LNCAP (cell line): ENCODE measurements at regions not wholly inside any gene's neighbourhood (a gene's known extent, or its start where the extent isn't known, plus 50 kb on each side); places are given as distances from the start of the nearest gene placed in this dataset.

Experiments used
- TF ChIP-seq, protein P1 (sequence below): fragments of 450-650 bp; IDR thresholded peaks from 2 replicates; pipeline ENCODE4 v1.5.1; 2017; ENCODE audit warnings: mild to moderate bottlenecking

GRCh38 chr2:144595686-144596072 is 75.8 kb upstream of the ZEB2 start:
- TF ChIP-seq, protein P1, sequence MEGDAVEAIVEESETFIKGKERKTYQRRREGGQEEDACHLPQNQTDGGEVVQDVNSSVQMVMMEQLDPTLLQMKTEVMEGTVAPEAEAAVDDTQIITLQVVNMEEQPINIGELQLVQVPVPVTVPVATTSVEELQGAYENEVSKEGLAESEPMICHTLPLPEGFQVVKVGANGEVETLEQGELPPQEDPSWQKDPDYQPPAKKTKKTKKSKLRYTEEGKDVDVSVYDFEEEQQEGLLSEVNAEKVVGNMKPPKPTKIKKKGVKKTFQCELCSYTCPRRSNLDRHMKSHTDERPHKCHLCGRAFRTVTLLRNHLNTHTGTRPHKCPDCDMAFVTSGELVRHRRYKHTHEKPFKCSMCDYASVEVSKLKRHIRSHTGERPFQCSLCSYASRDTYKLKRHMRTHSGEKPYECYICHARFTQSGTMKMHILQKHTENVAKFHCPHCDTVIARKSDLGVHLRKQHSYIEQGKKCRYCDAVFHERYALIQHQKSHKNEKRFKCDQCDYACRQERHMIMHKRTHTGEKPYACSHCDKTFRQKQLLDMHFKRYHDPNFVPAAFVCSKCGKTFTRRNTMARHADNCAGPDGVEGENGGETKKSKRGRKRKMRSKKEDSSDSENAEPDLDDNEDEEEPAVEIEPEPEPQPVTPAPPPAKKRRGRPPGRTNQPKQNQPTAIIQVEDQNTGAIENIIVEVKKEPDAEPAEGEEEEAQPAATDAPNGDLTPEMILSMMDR = no peak

DNA sequence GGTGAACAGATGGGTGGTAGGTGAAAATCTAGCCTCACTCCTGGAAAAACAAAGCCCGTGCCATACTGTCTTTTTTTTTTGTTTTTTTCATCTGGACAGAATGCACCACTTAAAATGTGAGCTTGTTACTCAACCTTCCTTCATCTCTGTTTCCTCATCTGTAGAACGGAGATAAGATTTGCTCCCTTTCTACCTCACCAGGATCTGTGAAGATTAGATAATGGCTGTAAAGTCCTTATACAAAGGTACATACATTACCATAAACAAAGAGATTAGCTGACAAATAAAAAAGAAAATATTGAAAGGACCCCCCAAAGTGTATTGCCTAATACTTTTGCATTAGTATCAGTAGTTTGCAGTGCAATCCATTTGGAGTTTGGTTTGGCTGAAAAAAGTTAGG is 75.4 kb upstream of the ZEB2 start:
- TF ChIP-seq, protein P1 = no peak

DNA sequence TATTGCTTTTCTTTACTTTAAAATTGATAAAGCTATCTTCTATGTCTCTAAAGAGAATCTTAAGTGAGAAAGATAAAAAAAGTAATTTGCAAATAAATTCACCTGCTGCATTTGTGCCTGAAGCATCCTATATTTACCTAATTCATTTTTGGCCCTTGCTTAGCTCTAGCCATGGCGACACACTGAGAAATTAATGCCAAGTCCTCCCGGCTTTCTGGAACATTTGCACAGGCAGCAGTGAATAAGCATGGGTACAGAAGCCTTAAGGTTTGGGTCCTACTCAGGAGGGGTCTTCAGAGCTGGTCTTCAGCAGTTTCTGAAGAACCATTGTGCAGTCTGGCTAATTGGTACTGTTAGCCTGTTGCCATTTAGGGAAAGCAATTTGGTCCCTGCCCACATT is 73.9 kb upstream of the ZEB2 start:
- TF ChIP-seq, protein P1 = no peak

DNA sequence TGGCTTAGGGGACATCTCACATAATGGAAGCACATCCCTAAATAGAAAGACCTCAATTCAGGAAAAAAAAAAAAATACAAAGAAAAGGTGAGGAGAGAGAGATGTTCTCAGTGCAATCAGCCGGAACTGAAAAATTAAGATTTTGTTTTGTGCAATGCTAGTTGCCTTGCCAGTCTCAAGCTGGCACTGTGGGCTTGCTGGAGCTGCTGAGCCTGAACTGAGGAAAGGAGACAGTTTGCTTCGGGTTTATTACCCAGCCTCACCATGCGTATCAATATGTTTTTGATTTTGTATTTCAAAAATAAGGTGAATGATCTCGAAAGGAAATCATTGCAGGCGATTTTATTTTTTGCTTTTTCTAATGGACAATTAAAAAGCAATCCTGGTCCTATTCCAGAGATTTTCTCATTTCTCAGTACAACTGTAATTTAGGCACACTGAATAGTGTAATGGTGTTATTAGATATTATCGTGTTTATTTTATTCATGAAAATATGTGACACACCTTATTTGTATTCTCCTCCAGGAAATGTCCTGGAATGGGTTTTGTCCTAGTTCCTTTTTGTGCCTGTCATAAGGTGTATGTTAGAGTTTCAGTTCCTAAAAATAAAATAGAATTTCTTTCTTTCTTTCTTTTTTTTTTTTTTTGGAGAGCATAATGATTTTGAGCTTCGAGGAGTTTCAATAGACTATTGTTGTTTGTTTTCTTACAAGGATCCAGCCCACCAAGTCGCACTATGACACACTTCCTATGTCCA is 72.8 kb upstream of the ZEB2 start:
- TF ChIP-seq, protein P1 = no peak

DNA sequence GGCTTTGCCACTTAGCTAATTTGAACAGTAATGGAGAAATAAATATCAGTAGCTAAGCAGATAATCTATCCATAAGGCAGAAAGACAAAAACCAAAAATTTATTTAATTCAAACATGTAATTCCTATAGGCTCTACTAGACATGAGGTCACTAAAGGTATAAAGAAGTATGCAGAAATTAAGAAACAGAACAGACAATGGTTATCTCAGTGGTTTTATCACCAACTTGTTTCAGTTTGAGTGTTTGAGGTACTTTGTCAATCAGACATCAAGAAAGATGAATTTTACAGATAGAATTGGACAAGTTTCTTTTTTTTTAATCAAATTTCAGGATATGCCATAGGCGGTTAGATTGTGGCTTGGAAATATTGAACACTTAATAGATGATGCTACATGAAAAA is 67.4 kb upstream of the ZEB2 start:
- TF ChIP-seq, protein P1 = no peak

DNA sequence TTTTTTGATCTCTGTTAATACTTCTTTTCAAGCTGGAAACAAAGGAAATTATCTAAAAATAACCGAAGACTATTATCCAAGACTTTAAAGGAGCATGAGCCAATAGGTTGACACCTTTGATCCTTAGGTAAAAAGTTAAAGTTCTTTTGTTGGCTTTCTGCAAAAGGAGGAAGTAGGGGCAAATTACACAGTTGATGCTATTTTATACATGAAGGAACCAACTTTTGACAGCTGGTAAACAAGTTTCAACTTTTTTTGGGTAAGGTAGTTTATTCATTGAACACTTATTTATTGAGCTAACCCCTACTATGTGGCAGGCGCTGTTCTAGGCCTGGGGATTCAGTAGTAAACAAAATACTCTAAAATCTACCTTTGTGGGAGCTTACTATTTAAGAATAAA is 66.6 kb upstream of the ZEB2 start:
- TF ChIP-seq, protein P1 = no peak

DNA sequence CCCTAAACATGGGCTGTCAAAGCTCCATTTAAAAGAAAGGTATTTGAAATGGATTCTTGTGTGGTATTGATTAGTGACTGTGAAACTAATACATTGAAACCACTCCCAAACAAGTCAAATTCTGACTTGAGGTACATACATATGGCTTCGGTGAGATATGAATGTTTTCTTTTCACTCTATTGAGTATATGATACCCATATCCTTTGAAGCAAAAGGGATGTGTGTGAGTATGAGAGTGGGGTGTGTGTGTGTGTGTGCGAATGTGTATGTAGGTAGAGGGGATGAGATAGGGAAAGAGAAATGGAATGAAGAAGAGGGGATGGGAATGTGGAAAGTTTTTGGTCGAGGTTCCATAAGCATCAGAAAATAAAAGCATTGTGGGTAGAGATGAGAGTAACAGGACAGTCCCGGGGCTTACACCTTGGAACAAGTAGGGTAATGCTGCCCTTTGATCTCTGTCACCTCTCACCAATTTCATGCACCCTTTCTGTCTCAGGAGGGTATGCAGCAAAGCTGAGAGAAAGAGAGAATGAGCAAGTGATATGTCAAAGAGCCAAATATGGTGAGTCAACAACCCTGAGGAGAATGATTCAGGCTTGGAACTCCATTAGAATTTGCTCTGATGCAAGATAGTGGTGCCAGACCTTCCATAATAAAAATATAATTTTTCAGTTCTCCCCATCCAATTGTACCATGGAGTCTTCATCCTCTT is 64.0 kb upstream of the ZEB2 start:
- TF ChIP-seq, protein P1 = no peak
